Prostate gland (tissue), 2 donors: ENCODE measurements at regions not wholly inside any gene's neighbourhood (a gene's known extent, or its start where the extent isn't known, plus 50 kb on each side); places are given as distances from the start of the nearest gene placed in this dataset.

ENCODE experiments used
- CTCF ChIP-seq, 4 experiments: fragments of 200-600 bp in 2 of 4; fragments of 450-650 bp in 2 of 4; sonication (generic) in 2 of 4; IDR thresholded peaks; 1 replicate in 3 of 4; 2 replicates in 1 of 4; pipeline ENCODE4 v1.5.1; 2016 to 2019; ENCODE audit warnings: antibody characterized with exemption in 4 of 4, mild to moderate bottlenecking in 2 of 4, moderate library complexity in 2 of 4
- POLR2A ChIP-seq: fragments of 450-650 bp; IDR thresholded peaks from one replicate; pipeline ENCODE4 v1.6.1; 2016; ENCODE audit warnings: antibody characterized with exemption, mild to moderate bottlenecking

- TF ChIP-seq CTCF (IDR thresholded peaks at IDR 0.05) (no peak), POLR2A (no peak)
Measured at GRCh38 chr18:34633368-34633767, 76.7 kb upstream of the DTNA start.
